ENCODE measurements at regions not wholly inside any gene's neighbourhood (a gene's known extent, or its start where the extent isn't known, plus 50 kb on each side); places are given as distances from the start of the nearest gene placed in this dataset.

- TF ChIP-seq CTCF (IDR thresholded peaks at IDR 0.05) (no peak), POLR2A (IDR thresholded peaks at IDR 0.05) (no peak)
Measured at GRCh38 chr7:25895792-25896171, 256.2 kb upstream of the NFE2L3 start.
